Body of pancreas (tissue), 4 donors: ENCODE measurements at regions not wholly inside any gene's neighbourhood (a gene's known extent, or its start where the extent isn't known, plus 50 kb on each side); places are given as distances from the start of the nearest gene placed in this dataset.

Experiments used
- POLR2A ChIP-seq, 3 donors: fragments of 450-650 bp; IDR thresholded peaks; one replicate each; pipeline ENCODE4 v1.6.1; 2016; ENCODE audit warnings: antibody characterized with exemption in 3 of 3, mild to moderate bottlenecking in 2 of 3
- TF ChIP-seq, protein P1 (sequence below), 7 experiments: fragments of 450-650 bp in 4 of 7; fragments of 200-600 bp in 3 of 7; sonication (generic) in 3 of 7; IDR thresholded peaks; one replicate each; pipeline ENCODE4 v1.5.1; 2016 to 2019; ENCODE audit warnings: antibody characterized with exemption in 7 of 7

- TF ChIP-seq, protein P1, sequence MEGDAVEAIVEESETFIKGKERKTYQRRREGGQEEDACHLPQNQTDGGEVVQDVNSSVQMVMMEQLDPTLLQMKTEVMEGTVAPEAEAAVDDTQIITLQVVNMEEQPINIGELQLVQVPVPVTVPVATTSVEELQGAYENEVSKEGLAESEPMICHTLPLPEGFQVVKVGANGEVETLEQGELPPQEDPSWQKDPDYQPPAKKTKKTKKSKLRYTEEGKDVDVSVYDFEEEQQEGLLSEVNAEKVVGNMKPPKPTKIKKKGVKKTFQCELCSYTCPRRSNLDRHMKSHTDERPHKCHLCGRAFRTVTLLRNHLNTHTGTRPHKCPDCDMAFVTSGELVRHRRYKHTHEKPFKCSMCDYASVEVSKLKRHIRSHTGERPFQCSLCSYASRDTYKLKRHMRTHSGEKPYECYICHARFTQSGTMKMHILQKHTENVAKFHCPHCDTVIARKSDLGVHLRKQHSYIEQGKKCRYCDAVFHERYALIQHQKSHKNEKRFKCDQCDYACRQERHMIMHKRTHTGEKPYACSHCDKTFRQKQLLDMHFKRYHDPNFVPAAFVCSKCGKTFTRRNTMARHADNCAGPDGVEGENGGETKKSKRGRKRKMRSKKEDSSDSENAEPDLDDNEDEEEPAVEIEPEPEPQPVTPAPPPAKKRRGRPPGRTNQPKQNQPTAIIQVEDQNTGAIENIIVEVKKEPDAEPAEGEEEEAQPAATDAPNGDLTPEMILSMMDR (IDR thresholded peaks at IDR 0.05): no peak
- TF ChIP-seq POLR2A (IDR thresholded peaks at IDR 0.05): no peak
These were observed 61.1 kb upstream of the NMUR2 start for GRCh38 chr5:152466085-152466745.
